ENCODE measurements at regions not wholly inside any gene's neighbourhood (a gene's known extent, or its start where the extent isn't known, plus 50 kb on each side); places are given as distances from the start of the nearest gene placed in this dataset.

GRCh38 chr1:65625528-65625927, 167.2 kb upstream of the PDE4B start:
- no peak for TF ChIP-seq CTCF (IDR thresholded peaks at IDR 0.05)
- TF ChIP-seq POLR2A (IDR thresholded peaks at IDR 0.05) = no peak

Data from lower leg skin (tissue), 3 donors.